AG04449 (cell line): ENCODE measurements at regions not wholly inside any gene's neighbourhood (a gene's known extent, or its start where the extent isn't known, plus 50 kb on each side); places are given as distances from the start of the nearest gene placed in this dataset.

ENCODE experiments used
- CTCF ChIA-PET: fragments of 350-600 bp; formaldehyde crosslinking; extraction: SDS; loops from one replicate; lab custom pipeline; 2021; ENCODE audit warnings: antibody characterized with exemption; lab: Yijun Ruan, JAX
- POLR2A ChIA-PET: fragments of 400-600, 350-600 bp; formaldehyde crosslinking; extraction: SDS; loops from one replicate; lab custom pipeline; 2020; ENCODE audit warnings: antibody characterized with exemption, inconsistent platforms; lab: Yijun Ruan, JAX
- DNase-seq: peaks from one replicate; pipeline ENCODE4 v3.0.0-alpha.2; 2010; ENCODE audit warnings: low read depth, low spot score
- H3K4me3 ChIP-seq: 2 replicates; pipeline ENCODE4 v1.5.1; 2011; ENCODE audit warnings: low read depth, mild to moderate bottlenecking, control low read depth, low read length
- TF ChIP-seq, protein P1 (sequence below): IDR thresholded peaks from one replicate; pipeline ENCODE4 v1.5.1; 2011; ENCODE audit warnings: mild to moderate bottlenecking, moderate library complexity, low read length, control low read depth, inconsistent platforms; ENCODE audit not compliant: insufficient read depth; ENCODE audit errors: missing control alignments

DNA sequence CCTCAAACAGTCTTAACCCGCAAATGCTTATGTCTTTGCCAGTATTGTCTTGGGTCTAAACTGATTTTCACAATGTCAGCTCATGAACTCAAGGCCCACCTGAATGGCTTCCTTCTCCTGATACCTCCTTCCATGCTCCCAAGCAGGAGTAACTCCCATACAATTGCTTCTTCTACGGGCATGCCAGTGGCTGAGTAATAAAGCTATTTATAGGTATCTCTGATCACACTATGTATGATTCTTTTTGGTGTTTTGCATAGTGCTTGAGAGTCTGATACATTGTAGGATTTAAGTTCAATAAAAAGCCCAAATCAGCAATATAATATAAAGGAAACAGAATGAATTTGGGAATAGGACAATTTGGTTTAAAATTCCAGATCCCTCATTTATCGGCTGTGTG lies 235.0 kb upstream of the DCN start:
- ChIA-PET CTCF (interaction anchor here (1.2 kb wide), 1 partner anchor 35 kb away, joined by 3 read pairs; no protein-coding TSS in a partner anchor), POLR2A (no interaction called here)
- no peak for DNase-seq
- TF ChIP-seq, protein P1, sequence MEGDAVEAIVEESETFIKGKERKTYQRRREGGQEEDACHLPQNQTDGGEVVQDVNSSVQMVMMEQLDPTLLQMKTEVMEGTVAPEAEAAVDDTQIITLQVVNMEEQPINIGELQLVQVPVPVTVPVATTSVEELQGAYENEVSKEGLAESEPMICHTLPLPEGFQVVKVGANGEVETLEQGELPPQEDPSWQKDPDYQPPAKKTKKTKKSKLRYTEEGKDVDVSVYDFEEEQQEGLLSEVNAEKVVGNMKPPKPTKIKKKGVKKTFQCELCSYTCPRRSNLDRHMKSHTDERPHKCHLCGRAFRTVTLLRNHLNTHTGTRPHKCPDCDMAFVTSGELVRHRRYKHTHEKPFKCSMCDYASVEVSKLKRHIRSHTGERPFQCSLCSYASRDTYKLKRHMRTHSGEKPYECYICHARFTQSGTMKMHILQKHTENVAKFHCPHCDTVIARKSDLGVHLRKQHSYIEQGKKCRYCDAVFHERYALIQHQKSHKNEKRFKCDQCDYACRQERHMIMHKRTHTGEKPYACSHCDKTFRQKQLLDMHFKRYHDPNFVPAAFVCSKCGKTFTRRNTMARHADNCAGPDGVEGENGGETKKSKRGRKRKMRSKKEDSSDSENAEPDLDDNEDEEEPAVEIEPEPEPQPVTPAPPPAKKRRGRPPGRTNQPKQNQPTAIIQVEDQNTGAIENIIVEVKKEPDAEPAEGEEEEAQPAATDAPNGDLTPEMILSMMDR, result no peak
- H3K4me3 ChIP-seq, result no peak overlapping the region

DNA sequence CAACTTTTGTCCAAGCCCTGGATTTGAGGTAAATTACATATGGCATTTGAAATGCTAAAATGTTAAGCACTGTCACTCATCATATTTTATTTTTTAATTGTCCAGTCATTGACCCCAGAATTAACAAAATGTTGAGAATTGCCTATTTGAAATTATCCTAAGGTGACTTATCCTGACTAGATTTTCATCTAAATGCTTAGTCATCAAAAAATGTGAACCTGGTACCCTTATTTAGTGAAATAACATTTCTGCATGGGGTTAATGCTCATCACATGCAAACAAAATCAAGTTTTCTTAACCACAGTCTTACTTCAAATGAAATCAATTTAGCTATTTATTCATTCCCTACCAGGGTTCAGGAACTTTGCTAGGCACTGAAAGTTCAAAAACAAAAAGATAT lies 232.0 kb upstream of the DCN start:
- no peak overlapping the region for H3K4me3 ChIP-seq
- ChIA-PET CTCF (interaction anchor here (2.1 kb wide), 1 partner anchor 33 kb away, joined by 10 read pairs; no protein-coding TSS in a partner anchor), POLR2A (no interaction called here)

GRCh38 chr12:91413581-91414546 lies 231.2 kb upstream of the DCN start:
- H3K4me3 ChIP-seq, result no peak overlapping the region
- no peak for DNase-seq
- CTCF ChIA-PET, result interaction anchor here (2.1 kb wide), 1 partner anchor 32 kb away, joined by 10 read pairs; no protein-coding TSS in a partner anchor
- TF ChIP-seq, protein P1, result no peak
- POLR2A ChIA-PET, result no interaction called here

More for the DNA sequence above, 232.0 kb upstream of the DCN start:
- TF ChIP-seq, protein P1, result no peak
- DNase-seq, result no peak

DNA sequence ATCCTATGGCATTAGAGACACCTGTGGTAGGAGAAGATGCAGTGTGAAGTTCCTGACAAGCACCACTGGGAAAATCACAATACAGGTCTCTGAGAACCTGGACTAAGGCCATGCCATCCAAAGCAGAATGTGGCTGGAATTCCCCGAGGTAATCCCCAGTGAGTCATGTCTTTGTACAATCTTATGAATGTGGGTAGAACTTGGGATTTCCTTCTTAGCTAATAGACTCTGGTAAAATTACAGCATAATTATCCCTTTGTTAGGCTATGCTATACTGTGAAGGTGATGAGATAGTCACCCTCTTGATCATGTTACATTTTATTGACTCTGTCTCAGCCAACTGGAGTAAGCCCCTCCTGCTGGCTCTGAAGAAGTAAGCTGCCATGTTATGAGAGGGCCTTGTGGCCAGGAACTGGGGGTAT lies 224.3 kb upstream of the DCN start:
- CTCF ChIA-PET, result interaction anchor here (0.5 to 1.3 kb wide), 2 partner anchors 25 to 750 kb away, joined by 3 to 6 read pairs; no protein-coding TSS in a partner anchor
- POLR2A ChIA-PET, result no interaction called here

DNA sequence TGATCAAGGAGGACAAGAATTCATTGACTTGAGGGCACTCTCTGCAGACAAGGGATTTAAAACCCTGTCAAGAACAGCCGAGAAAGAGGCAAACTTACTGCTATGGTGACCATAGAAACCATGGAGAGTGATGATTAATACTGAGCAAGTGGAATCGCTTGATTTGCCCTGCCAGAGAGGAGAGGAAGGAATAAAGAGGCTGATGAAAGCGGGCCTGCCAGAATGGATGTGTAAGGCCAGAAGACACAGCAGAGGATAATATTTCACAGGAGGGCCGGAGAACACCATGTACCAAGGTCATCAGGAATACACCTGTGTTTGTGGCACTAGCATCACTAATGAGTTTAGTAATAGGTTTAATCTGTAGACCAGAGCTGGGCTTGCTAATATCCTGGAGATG lies 221.8 kb upstream of the DCN start:
- POLR2A ChIA-PET, result no interaction called here
- H3K4me3 ChIP-seq, result no peak overlapping the region
- TF ChIP-seq, protein P1, result no peak
- DNase-seq, result no peak
- CTCF ChIA-PET, result interaction anchor here (1.4 kb wide), 1 partner anchor 23 kb away, joined by 8 read pairs; no protein-coding TSS in a partner anchor

More for the DNA sequence above, 224.3 kb upstream of the DCN start:
- no peak overlapping the region for H3K4me3 ChIP-seq
- TF ChIP-seq, protein P1, result no peak
- no peak for DNase-seq

- POLR2A ChIA-PET, result no interaction called here
Observed at GRCh38 chr12:91401190-91401589, 218.6 kb upstream of the DCN start.

More at GRCh38 chr12:91401190-91401589, 218.6 kb upstream of the DCN start:
- CTCF ChIA-PET, result interaction anchor here (1.6 to 5.5 kb wide), 2 partner anchors 18 to 1170 kb away, joined by 3 to 33 read pairs; no protein-coding TSS in a partner anchor
- no peak overlapping the region for H3K4me3 ChIP-seq
- no peak for DNase-seq
- TF ChIP-seq, protein P1, result no peak
